ENCODE measurements at regions not wholly inside any gene's neighbourhood (a gene's known extent, or its start where the extent isn't known, plus 50 kb on each side); places are given as distances from the start of the nearest gene placed in this dataset.
A peak's percentile ranks its signal among the peaks of the same experiment; 100 is the strongest.
"Not testable (repeated sequence)": the region's sequence is repeated elsewhere in the genome, so short reads cannot be mapped to it uniquely, and the experiment has no call there.

- no peak for DNase-seq
These were observed 70.6 kb downstream of the SMPDL3A start for GRCh38 chr6:122859676-122860075.

GRCh38 chr6:122861594-122861993 is 72.5 kb downstream of the SMPDL3A start:
- no peak for DNase-seq

- DNase-seq: no peak
These were observed 79.1 kb downstream of the SMPDL3A start for GRCh38 chr6:122868137-122868536.

GRCh38 chr6:122869437-122870024 is 80.5 kb downstream of the SMPDL3A start:
- DNase-seq: peak; percentile 53

- DNase-seq: no peak
These were observed 82.0 kb downstream of the SMPDL3A start for GRCh38 chr6:122871079-122871478.

GRCh38 chr6:122872311-122872710 is 83.3 kb downstream of the SMPDL3A start:
- DNase-seq: no peak

- no peak for DNase-seq
These were observed 88.2 kb downstream of the SMPDL3A start for GRCh38 chr6:122877302-122877701.

GRCh38 chr6:122878796-122879195 is 89.7 kb downstream of the SMPDL3A start:
- DNase-seq: no peak

GRCh38 chr6:122886481-122886880 is 97.4 kb downstream of the SMPDL3A start:
- DNase-seq: no peak

- DNase-seq: no peak
These were observed 98.9 kb downstream of the SMPDL3A start for GRCh38 chr6:122887941-122888340.

- DNase-seq: not testable (repeated sequence)
These were observed 99.6 kb downstream of the SMPDL3A start for GRCh38 chr6:122888680-122889079.

- no peak for DNase-seq
These were observed 101.2 kb downstream of the SMPDL3A start for GRCh38 chr6:122890250-122890649.

- DNase-seq: no peak
These were observed 101.2 kb upstream of the CLVS2 start for GRCh38 chr6:122894791-122895190.

- DNase-seq: no peak
These were observed 93.7 kb upstream of the CLVS2 start for GRCh38 chr6:122902326-122902725.

GRCh38 chr6:122903266-122903915 is 92.6 kb upstream of the CLVS2 start:
- no peak for DNase-seq

GRCh38 chr6:122904166-122904565 is 91.9 kb upstream of the CLVS2 start:
- no peak for DNase-seq

GRCh38 chr6:122913558-122913957 is 82.5 kb upstream of the CLVS2 start:
- no peak for DNase-seq

- no peak for DNase-seq
These were observed 77.3 kb upstream of the CLVS2 start for GRCh38 chr6:122918714-122919113.

- DNase-seq: no peak
These were observed 65.5 kb upstream of the CLVS2 start for GRCh38 chr6:122930252-122931180.

GRCh38 chr6:122931916-122932315 is 64.1 kb upstream of the CLVS2 start:
- DNase-seq: no peak

GRCh38 chr6:122944936-122945335 is 51.1 kb upstream of the CLVS2 start:
- DNase-seq: not testable (repeated sequence)

Data from right hindlimb (tissue), 1 donor.